ENCODE measurements at regions not wholly inside any gene's neighbourhood (a gene's known extent, or its start where the extent isn't known, plus 50 kb on each side); places are given as distances from the start of the nearest gene placed in this dataset.

DNA sequence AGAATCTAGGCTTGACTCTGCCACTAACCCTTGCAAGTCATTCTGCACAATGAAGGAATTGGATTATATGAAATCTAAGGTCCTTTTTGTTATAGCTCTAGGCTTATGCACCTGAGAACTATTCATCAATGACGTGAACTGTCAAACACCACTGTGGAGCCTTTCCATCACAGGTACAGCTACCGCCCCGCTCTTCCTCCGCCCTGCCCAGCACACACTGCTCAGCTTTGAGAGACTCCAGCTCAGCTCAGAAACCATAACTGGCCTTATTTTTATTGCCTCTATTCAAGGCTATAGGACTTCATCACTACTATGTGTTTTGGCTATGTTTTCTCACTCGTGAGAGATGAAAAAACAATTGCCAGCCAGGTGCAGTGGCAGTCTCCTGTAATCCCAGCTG, 88.2 kb upstream of the RPL34 start:
- H3K79me2 ChIP-seq (ENCODE audit: insufficient read depth): no peaks in the 10 kb centered on the region
- no peak overlapping the region for H3K9ac ChIP-seq
- in situ Hi-C loops (cut with MboI): no loop called here
- H3K4me2 ChIP-seq (ENCODE audit: unreplicated experiment): no peak overlapping the region
- TF ChIP-seq EZH2phosphoT487 (IDR thresholded peaks at IDR 0.05; ENCODE audit: insufficient read depth, low read depth) (no peak), EZH2 (IDR thresholded peaks at IDR 0.05; ENCODE audit: insufficient read depth, poor library complexity, severe bottlenecking) (no peak)
- no peaks in the 10 kb centered on the region for H3K9me2 ChIP-seq (ENCODE audit: insufficient read depth)
- WGBS, 2 experiments (ENCODE audit: low coverage in 1 of 2, low lambda C conversion rate in 2 of 2, missing lambda C conversion rate in 2 of 2): 36% methylated on average over 5 of the region's 5 CpGs
- no peak overlapping the region for H3K27ac ChIP-seq
- no peaks in the 10 kb centered on the region for H3F3A ChIP-seq (ENCODE audit: insufficient read depth)
- peaks cover 16% of the 10 kb centered on the region; the same call in 1 of the 2 replicates for H3K27me3 ChIP-seq (replicated peaks; ENCODE audit: insufficient read depth)
- H4K20me1 ChIP-seq (ENCODE audit: insufficient read depth): no peaks in the 10 kb centered on the region
- H3K4me3 ChIP-seq: no peak overlapping the region
- H3K36me3 ChIP-seq (ENCODE audit: low read depth): no peaks in the 10 kb centered on the region
- no peak overlapping the region for H2AFZ ChIP-seq
- DNase-seq: no peak
- no peaks in the 10 kb centered on the region for H3K4me1 ChIP-seq (ENCODE audit: insufficient read depth)
- no peaks in the 10 kb centered on the region for H3K9me3 ChIP-seq (ENCODE audit: low read depth)

DNA sequence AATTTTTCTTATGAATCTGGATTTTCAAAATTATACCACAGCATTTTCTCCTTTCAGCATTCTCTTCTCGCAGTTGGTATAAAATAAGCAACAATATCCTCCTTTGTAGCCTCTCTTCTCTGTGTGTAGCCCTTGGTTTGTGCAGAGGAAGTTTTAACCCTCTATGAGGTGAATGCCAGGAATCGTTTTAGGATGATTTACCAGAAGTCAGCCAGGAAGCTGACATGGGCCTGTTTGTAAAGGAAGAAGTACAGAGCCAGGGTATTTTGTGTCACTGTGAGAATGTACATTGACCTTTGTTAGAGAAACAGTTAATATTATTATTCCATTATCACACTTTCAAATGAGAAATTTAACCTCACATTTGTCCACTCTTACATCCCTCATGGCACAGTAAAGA, 88.9 kb upstream of the RPL34 start:
- Histone ChIP-seq H3K4me3 (no peak overlapping the region), H3K27ac (no peak overlapping the region), H2AFZ (no peak overlapping the region), H3K9me3 (ENCODE audit: low read depth) (no peaks in the 10 kb centered on the region), H3K27me3 (replicated peaks; ENCODE audit: insufficient read depth) (peaks cover 11% of the 10 kb centered on the region; the same call in 1 of the 2 replicates), H3K4me2 (ENCODE audit: unreplicated experiment) (no peak overlapping the region), H3K4me1 (ENCODE audit: insufficient read depth) (no peaks in the 10 kb centered on the region), H4K20me1 (ENCODE audit: insufficient read depth) (no peaks in the 10 kb centered on the region), H3K9ac (no peak overlapping the region), H3K79me2 (ENCODE audit: insufficient read depth) (no peaks in the 10 kb centered on the region), H3F3A (ENCODE audit: insufficient read depth) (no peaks in the 10 kb centered on the region), H3K9me2 (ENCODE audit: insufficient read depth) (no peaks in the 10 kb centered on the region), H3K36me3 (ENCODE audit: low read depth) (no peaks in the 10 kb centered on the region)
- DNase-seq: no peak
- in situ Hi-C loops (cut with MboI): no loop called here
- WGBS, 2 experiments (ENCODE audit: low coverage in 1 of 2, low lambda C conversion rate in 2 of 2, missing lambda C conversion rate in 2 of 2): 14 to 18% methylated on average over 2 of the region's 2 CpGs
- TF ChIP-seq EZH2phosphoT487 (IDR thresholded peaks at IDR 0.05; ENCODE audit: insufficient read depth, low read depth): no peak
- TF ChIP-seq EZH2 (IDR thresholded peaks at IDR 0.05; ENCODE audit: insufficient read depth, poor library complexity, severe bottlenecking): no peak

DNA sequence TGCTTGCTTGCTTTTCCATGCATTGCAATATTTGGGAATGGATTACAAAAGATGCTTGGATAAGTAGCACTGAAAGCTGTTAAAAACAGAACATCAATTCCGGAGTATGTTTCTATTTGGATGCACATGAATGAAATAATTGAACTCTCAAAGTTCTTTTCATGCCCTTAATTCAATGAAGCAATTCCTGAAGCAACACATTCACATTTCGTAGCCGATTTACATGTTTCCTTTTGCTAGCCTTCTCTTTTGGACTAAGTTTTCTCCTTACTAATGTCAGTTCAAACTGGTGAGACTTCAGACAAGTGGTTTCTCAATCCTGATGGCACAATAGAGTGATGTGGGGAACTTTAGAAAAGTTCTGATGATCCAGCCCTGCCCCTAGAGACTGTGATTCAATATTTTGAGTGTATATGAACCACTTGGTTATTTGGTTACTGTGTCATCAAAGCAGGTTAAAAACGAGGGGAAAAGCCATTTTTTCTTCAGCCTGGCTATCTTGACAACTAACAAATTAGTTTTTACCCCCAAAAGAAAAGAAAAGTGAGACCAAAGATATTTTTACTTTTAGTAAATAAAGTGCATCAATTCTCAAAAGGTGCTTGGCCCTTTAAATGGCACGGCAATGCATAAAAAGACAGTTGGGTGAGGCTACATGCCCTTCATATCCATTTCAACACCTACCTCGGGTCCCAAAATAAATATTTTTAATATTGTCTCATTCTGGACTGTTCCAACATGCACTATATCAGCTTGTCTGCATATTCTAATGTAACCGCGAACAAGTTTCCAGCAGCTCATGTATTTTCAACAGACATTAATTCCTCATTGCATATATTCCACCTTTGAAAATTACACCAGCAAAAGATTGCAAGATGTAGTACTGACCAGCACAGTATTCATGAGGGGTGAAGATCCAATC, 90.1 kb upstream of the RPL34 start:
- no peak for DNase-seq

DNA sequence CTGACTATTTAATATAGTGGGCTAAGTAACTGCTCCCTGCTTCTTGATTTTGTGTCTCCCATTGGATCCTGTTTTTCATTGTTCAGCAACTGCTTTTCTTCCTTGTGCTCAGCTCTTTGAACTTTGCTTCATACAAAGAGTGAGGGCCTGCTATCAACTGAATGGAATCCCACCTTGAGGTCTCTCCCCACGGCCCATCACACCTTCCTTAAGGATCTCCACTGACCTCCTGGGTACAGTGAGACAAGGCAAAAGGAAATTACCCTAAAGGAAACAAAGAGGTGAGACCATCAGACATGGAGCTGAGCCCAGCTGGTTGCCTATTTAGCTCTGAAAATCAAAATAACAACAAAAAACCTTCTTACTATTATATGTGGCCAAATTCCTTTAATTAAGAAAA, 91.3 kb upstream of the RPL34 start:
- Histone ChIP-seq H3K27me3 (replicated peaks; ENCODE audit: insufficient read depth) (peaks cover 9% of the 10 kb centered on the region; the same call in 1 of the 2 replicates), H3K9me2 (ENCODE audit: insufficient read depth) (no peaks in the 10 kb centered on the region), H3F3A (ENCODE audit: insufficient read depth) (no peaks in the 10 kb centered on the region), H3K4me2 (ENCODE audit: unreplicated experiment) (no peak overlapping the region), H3K9ac (no peak overlapping the region), H3K4me3 (no peak overlapping the region), H3K4me1 (ENCODE audit: insufficient read depth) (no peaks in the 10 kb centered on the region), H3K36me3 (ENCODE audit: low read depth) (no peaks in the 10 kb centered on the region), H2AFZ (no peak overlapping the region), H3K9me3 (ENCODE audit: low read depth) (no peaks in the 10 kb centered on the region), H3K27ac (no peak overlapping the region), H3K79me2 (ENCODE audit: insufficient read depth) (no peaks in the 10 kb centered on the region), H4K20me1 (ENCODE audit: insufficient read depth) (no peaks in the 10 kb centered on the region)
- no peak for DNase-seq
- TF ChIP-seq EZH2 (IDR thresholded peaks at IDR 0.05; ENCODE audit: insufficient read depth, poor library complexity, severe bottlenecking) (no peak), EZH2phosphoT487 (IDR thresholded peaks at IDR 0.05; ENCODE audit: insufficient read depth, low read depth) (no peak)
- WGBS, 2 experiments (ENCODE audit: low coverage in 1 of 2, low lambda C conversion rate in 2 of 2, missing lambda C conversion rate in 2 of 2): 0% methylated on average over 1 of the region's 1 CpG
- in situ Hi-C loops (cut with MboI): no loop called here

More for the DNA sequence above, 90.1 kb upstream of the RPL34 start:
- Histone ChIP-seq H3K4me1 (ENCODE audit: insufficient read depth) (no peaks in the 10 kb centered on the region), H3K9ac (no peak overlapping the region), H4K20me1 (ENCODE audit: insufficient read depth) (no peaks in the 10 kb centered on the region), H3K4me2 (ENCODE audit: unreplicated experiment) (no peak overlapping the region), H3F3A (ENCODE audit: insufficient read depth) (no peaks in the 10 kb centered on the region), H3K9me3 (ENCODE audit: low read depth) (no peaks in the 10 kb centered on the region), H3K27ac (no peak overlapping the region), H3K36me3 (ENCODE audit: low read depth) (no peaks in the 10 kb centered on the region), H3K27me3 (replicated peaks; ENCODE audit: insufficient read depth) (peaks cover 9% of the 10 kb centered on the region; the same call in 1 of the 2 replicates), H3K79me2 (ENCODE audit: insufficient read depth) (no peaks in the 10 kb centered on the region), H3K9me2 (ENCODE audit: insufficient read depth) (no peaks in the 10 kb centered on the region), H2AFZ (no peak overlapping the region), H3K4me3 (no peak overlapping the region)
- TF ChIP-seq EZH2phosphoT487 (IDR thresholded peaks at IDR 0.05; ENCODE audit: insufficient read depth, low read depth) (no peak), EZH2 (IDR thresholded peaks at IDR 0.05; ENCODE audit: insufficient read depth, poor library complexity, severe bottlenecking) (no peak)
- in situ Hi-C loops (cut with MboI): no loop called here
- WGBS, 2 experiments (ENCODE audit: low coverage in 1 of 2, low lambda C conversion rate in 2 of 2, missing lambda C conversion rate in 2 of 2): 51 to 52% methylated on average over 8 of the region's 8 CpGs
